GM19324 (cell line): ENCODE measurements at regions not wholly inside any gene's neighbourhood (a gene's known extent, or its start where the extent isn't known, plus 50 kb on each side); places are given as distances from the start of the nearest gene placed in this dataset.

Experiments
- ATAC-seq: cut with Tn5 transposase; IDR thresholded peaks from one replicate; pipeline ENCODE4 v1.9.1; 2021; ENCODE audit warnings: mild to moderate bottlenecking, moderate library complexity; ENCODE audit not compliant: unreplicated experiment, low FRiP score

- no peak for ATAC-seq
Measured at GRCh38 chr18:77501266-77501665, 251.6 kb downstream of the GALR1 start.

GRCh38 chr18:77505499-77505898, 255.9 kb downstream of the GALR1 start:
- no peak for ATAC-seq

GRCh38 chr18:77512152-77512551, 262.5 kb downstream of the GALR1 start:
- ATAC-seq: no peak

- no peak for ATAC-seq
Measured at GRCh38 chr18:77517901-77518300, 268.3 kb downstream of the GALR1 start.

- ATAC-seq: no peak
Measured at GRCh38 chr18:77520767-77521166, 271.1 kb downstream of the GALR1 start.

- ATAC-seq: no peak
Measured at GRCh38 chr18:77522051-77522675, 272.5 kb downstream of the GALR1 start.

GRCh38 chr18:77524909-77525308, 275.3 kb downstream of the GALR1 start:
- ATAC-seq: no peak

- no peak for ATAC-seq
Measured at GRCh38 chr18:77526962-77527361, 277.3 kb downstream of the GALR1 start.

- no peak for ATAC-seq
Measured at GRCh38 chr18:77528872-77529271, 279.2 kb downstream of the GALR1 start.

- no peak for ATAC-seq
Measured at GRCh38 chr18:77529492-77530176, 280.0 kb downstream of the GALR1 start.

GRCh38 chr18:77530732-77531131, 281.1 kb downstream of the GALR1 start:
- ATAC-seq: no peak

- no peak for ATAC-seq
Measured at GRCh38 chr18:77539860-77540259, 290.2 kb downstream of the GALR1 start.

- ATAC-seq: no peak
Measured at GRCh38 chr18:77544792-77545191, 295.1 kb downstream of the GALR1 start.

GRCh38 chr18:77547757-77548156, 298.1 kb downstream of the GALR1 start:
- ATAC-seq: no peak

GRCh38 chr18:77548790-77549420, 299.3 kb downstream of the GALR1 start:
- no peak for ATAC-seq

GRCh38 chr18:77550625-77551024, 301.0 kb downstream of the GALR1 start:
- ATAC-seq: no peak

- ATAC-seq: no peak
Measured at GRCh38 chr18:77551055-77551454, 301.4 kb downstream of the GALR1 start.

GRCh38 chr18:77552945-77553344, 303.3 kb downstream of the GALR1 start:
- no peak for ATAC-seq

GRCh38 chr18:77554061-77554460, 304.4 kb downstream of the GALR1 start:
- no peak for ATAC-seq

- no peak for ATAC-seq
Measured at GRCh38 chr18:77557046-77557587, 307.5 kb downstream of the GALR1 start.

- ATAC-seq: no peak
Measured at GRCh38 chr18:77559274-77559910, 309.7 kb downstream of the GALR1 start.
